ENCODE measurements at regions not wholly inside any gene's neighbourhood (a gene's known extent, or its start where the extent isn't known, plus 50 kb on each side); places are given as distances from the start of the nearest gene placed in this dataset.

DNA sequence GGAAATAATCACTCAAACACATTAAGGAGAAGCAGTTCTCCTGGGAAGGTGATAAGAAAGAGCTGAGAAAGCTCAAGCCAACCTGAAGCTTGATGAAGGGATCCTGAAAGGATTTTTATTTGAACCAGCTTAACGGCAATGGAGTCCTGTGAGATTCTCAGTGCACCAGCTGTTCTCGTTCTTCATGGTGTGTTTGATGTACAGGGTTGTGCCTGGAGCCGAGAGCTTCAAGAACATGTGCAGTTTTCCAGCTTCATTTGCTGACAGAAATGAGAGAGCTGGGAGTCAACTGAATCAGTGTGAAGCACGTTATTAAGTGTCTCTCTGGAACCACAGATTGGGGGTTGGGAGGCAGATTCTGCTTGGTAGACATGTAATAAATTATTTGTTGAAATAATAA is 115.7 kb downstream of the ANKRD50 start:
- TF ChIP-seq, protein P1, sequence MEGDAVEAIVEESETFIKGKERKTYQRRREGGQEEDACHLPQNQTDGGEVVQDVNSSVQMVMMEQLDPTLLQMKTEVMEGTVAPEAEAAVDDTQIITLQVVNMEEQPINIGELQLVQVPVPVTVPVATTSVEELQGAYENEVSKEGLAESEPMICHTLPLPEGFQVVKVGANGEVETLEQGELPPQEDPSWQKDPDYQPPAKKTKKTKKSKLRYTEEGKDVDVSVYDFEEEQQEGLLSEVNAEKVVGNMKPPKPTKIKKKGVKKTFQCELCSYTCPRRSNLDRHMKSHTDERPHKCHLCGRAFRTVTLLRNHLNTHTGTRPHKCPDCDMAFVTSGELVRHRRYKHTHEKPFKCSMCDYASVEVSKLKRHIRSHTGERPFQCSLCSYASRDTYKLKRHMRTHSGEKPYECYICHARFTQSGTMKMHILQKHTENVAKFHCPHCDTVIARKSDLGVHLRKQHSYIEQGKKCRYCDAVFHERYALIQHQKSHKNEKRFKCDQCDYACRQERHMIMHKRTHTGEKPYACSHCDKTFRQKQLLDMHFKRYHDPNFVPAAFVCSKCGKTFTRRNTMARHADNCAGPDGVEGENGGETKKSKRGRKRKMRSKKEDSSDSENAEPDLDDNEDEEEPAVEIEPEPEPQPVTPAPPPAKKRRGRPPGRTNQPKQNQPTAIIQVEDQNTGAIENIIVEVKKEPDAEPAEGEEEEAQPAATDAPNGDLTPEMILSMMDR (IDR thresholded peaks at IDR 0.05; ENCODE audit: low read length), result no peak
- TF ChIP-seq EZH2phosphoT487 (IDR thresholded peaks at IDR 0.05; ENCODE audit: low read length), result no peak
- no peak for TF ChIP-seq EZH2 (optimal IDR thresholded peaks at IDR 0.05; ENCODE audit: low read depth, low read length)

All from MM.1S (cell line).